ENCODE measurements at regions not wholly inside any gene's neighbourhood (a gene's known extent, or its start where the extent isn't known, plus 50 kb on each side); places are given as distances from the start of the nearest gene placed in this dataset.

DNA sequence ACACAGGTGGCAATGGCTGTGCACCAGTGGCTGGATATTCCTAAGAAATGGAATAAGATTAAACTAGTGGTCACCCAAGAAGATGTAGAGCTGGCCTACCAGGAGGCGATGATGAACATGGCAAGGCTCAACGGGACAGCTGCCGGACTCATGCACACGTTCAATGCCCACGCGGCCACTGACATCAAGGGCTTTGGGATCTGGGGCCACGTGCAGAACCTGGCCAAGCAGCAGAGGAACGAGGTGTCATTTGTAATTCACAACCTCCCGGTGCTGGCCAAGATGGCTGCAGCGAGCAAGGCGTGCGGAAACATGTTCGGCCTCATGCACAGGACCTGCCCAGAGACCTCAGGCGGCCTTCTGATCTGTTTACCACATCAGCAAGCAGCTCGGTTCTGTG is 190.8 kb downstream of the FTCDNL1 start:
- DNase-seq (no peak), ATAC-seq (no peak)
- Histone ChIP-seq H3K9me3 (no peaks in the 10 kb centered on the region), H3K27ac (no peak overlapping the region), H3K27me3 (no peaks in the 10 kb centered on the region), H3K36me3 (replicated peaks in 1 of 2; ENCODE audit: insufficient read depth in 1 of 2, low read depth in 2 of 2) (no peaks in the 10 kb centered on the region), H3K4me3 (no peak overlapping the region), H3K4me1 (no peaks in the 10 kb centered on the region)
- WGBS, 2 donors: 92 to 94% methylated on average over 15 of the region's 15 CpGs
- intact Hi-C loops (cut with DNase I): no loop called here
- TF ChIP-seq POLR2A (IDR thresholded peaks at IDR 0.05): no peak
- TF ChIP-seq, protein P1, sequence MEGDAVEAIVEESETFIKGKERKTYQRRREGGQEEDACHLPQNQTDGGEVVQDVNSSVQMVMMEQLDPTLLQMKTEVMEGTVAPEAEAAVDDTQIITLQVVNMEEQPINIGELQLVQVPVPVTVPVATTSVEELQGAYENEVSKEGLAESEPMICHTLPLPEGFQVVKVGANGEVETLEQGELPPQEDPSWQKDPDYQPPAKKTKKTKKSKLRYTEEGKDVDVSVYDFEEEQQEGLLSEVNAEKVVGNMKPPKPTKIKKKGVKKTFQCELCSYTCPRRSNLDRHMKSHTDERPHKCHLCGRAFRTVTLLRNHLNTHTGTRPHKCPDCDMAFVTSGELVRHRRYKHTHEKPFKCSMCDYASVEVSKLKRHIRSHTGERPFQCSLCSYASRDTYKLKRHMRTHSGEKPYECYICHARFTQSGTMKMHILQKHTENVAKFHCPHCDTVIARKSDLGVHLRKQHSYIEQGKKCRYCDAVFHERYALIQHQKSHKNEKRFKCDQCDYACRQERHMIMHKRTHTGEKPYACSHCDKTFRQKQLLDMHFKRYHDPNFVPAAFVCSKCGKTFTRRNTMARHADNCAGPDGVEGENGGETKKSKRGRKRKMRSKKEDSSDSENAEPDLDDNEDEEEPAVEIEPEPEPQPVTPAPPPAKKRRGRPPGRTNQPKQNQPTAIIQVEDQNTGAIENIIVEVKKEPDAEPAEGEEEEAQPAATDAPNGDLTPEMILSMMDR (IDR thresholded peaks at IDR 0.05): no peak

GRCh38 chr2:199659207-199659606 is 191.8 kb downstream of the FTCDNL1 start:
- DNase-seq (peak in 1 of 4 donors; percentile 34), ATAC-seq (no peak)
- H3K36me3 ChIP-seq (replicated peaks in 1 of 2; ENCODE audit: insufficient read depth in 1 of 2, low read depth in 2 of 2): no peaks in the 10 kb centered on the region
- TF ChIP-seq, protein P1 (IDR thresholded peaks at IDR 0.05): no peak
- TF ChIP-seq POLR2A (IDR thresholded peaks at IDR 0.05): no peak
- WGBS, 2 donors: 1 to 9% methylated on average over 13 to 39 of the region's 39 CpGs
- H3K4me1 ChIP-seq: no peaks in the 10 kb centered on the region
- no peak overlapping the region for H3K4me3 ChIP-seq
- H3K9me3 ChIP-seq: no peaks in the 10 kb centered on the region
- H3K27ac ChIP-seq: no peak overlapping the region
- no peaks in the 10 kb centered on the region for H3K27me3 ChIP-seq
- intact Hi-C loops (cut with DNase I): no loop called here

DNA sequence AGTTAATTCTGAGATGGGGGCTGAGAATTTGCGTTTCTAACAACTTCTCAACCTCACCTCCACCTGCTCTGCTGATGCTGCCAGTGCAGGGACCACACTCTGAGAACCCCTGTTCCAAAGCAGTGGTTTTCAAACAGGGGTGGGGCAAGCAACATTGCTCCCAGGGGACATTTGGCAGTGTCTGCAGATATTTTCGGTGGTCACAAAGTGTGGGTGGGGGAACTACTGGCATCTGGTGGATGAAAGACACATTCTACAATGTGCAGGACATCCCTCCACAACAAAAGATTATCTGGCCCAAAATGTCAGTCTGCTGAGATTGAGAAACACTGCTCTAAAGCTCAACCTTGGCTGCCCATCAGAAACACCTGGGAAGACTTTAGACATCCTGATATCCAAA is 188.7 kb upstream of the SATB2 start:
- Histone ChIP-seq H3K27me3 (no peaks in the 10 kb centered on the region), H3K36me3 (replicated peaks in 1 of 2; ENCODE audit: insufficient read depth in 1 of 2, low read depth in 2 of 2) (no peaks in the 10 kb centered on the region), H3K4me1 (no peaks in the 10 kb centered on the region), H3K9me3 (no peaks in the 10 kb centered on the region), H3K27ac (no peak overlapping the region), H3K4me3 (no peak overlapping the region)
- DNase-seq (no peak), ATAC-seq (no peak)
- TF ChIP-seq, protein P1 (IDR thresholded peaks at IDR 0.05): no peak
- no peak for TF ChIP-seq POLR2A (IDR thresholded peaks at IDR 0.05)
- WGBS, 2 donors: 25 to 39% methylated on average over 2 of the region's 2 CpGs
- intact Hi-C loops (cut with DNase I): no loop called here

GRCh38 chr2:199631129-199631528 is 173.4 kb upstream of the SATB2 start:
- Histone ChIP-seq H3K27ac (no peak overlapping the region), H3K36me3 (replicated peaks in 1 of 2; ENCODE audit: insufficient read depth in 1 of 2, low read depth in 2 of 2) (no peaks in the 10 kb centered on the region), H3K9me3 (no peaks in the 10 kb centered on the region), H3K27me3 (no peaks in the 10 kb centered on the region), H3K4me3 (no peak overlapping the region), H3K4me1 (no peaks in the 10 kb centered on the region)
- no peak for ATAC-seq
- intact Hi-C loops (cut with DNase I): no loop called here
- no peak for DNase-seq
- WGBS, 2 donors: 53 to 54% methylated on average over 4 of the region's 4 CpGs
- TF ChIP-seq, protein P1 (IDR thresholded peaks at IDR 0.05): no peak
- TF ChIP-seq POLR2A (IDR thresholded peaks at IDR 0.05): no peak

DNA sequence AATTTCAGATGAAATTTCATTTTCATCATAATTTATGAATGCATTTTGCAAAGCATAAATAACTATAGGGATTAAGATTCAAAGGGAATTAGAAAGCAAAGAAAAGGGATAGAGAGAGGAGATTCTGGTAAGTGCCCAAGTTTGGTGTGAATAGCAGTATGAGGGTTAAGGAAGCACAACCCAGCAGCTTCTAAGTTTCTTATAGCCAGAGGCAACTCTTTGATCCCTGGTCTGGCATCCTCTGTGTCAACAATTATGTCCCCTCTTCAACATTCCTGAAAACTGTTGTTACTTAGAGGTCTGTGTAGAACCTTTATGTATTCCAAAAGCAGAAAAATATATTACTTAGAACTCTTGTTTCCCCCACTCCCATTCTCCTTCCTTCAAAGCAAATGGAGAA is 171.6 kb upstream of the SATB2 start:
- TF ChIP-seq POLR2A (IDR thresholded peaks at IDR 0.05): no peak
- TF ChIP-seq, protein P1 (IDR thresholded peaks at IDR 0.05): no peak
- Histone ChIP-seq H3K9me3 (no peaks in the 10 kb centered on the region), H3K4me3 (no peak overlapping the region), H3K4me1 (no peaks in the 10 kb centered on the region), H3K36me3 (replicated peaks in 1 of 2; ENCODE audit: insufficient read depth in 1 of 2, low read depth in 2 of 2) (no peaks in the 10 kb centered on the region), H3K27me3 (no peaks in the 10 kb centered on the region), H3K27ac (no peak overlapping the region)
- intact Hi-C loops (cut with DNase I): no loop called here
- DNase-seq: no peak
- ATAC-seq: no peak
